ENCODE measurements at regions not wholly inside any gene's neighbourhood (a gene's known extent, or its start where the extent isn't known, plus 50 kb on each side); places are given as distances from the start of the nearest gene placed in this dataset.
A peak's percentile ranks its signal among the peaks of the same experiment; 100 is the strongest.

DNA sequence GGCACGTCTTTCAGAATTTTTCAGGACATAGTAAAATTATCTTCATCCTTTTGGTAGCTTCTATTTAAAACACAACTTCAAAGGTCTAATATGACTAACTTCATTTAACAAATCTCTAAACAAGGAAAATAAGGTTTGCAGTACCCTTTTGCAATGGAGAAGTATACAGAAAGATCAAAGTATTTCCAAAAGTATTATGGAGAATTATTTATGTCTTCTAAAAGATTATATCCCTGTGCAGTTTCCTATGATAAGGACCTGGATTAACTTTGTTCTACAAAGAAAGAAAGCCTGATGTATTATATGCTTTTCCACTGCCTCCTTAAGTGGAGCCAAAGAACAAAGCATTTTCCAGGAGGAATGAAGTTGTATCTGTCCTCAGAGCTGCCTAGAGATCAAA lies 353.0 kb upstream of the RUNX1 start:
- Histone ChIP-seq H3K4me3 (no peak overlapping the region), H4K20me1 (no peaks in the 10 kb centered on the region), H3K9ac (no peak overlapping the region), H3K27me3 (no peaks in the 10 kb centered on the region), H3K4me2 (no peak overlapping the region), H3K27ac (no peak overlapping the region), H3K36me3 (no peaks in the 10 kb centered on the region), H3K4me1 (peaks cover 22% of the 10 kb centered on the region), H3K9me3 (no peaks in the 10 kb centered on the region)
- TF ChIP-seq Cebpa-rat (IDR thresholded peaks at IDR 0.05), result no peak

- Histone ChIP-seq H3K9me3 (no peaks in the 10 kb centered on the region), H3K4me1 (peaks cover 22% of the 10 kb centered on the region), H3K36me3 (no peaks in the 10 kb centered on the region), H3K4me3 (no peak overlapping the region), H3K27ac (no peak overlapping the region), H3K4me2 (no peak overlapping the region), H3K9ac (no peak overlapping the region), H3K27me3 (no peaks in the 10 kb centered on the region), H4K20me1 (no peaks in the 10 kb centered on the region)
- no peak for TF ChIP-seq Cebpa-rat (IDR thresholded peaks at IDR 0.05)
Measured at GRCh38 chr21:35401476-35401875, 352.4 kb upstream of the RUNX1 start.

- Histone ChIP-seq H3K9ac (no peak overlapping the region), H3K9me3 (no peaks in the 10 kb centered on the region), H3K36me3 (no peaks in the 10 kb centered on the region), H3K4me2 (peak overlapping the region; percentile 73), H4K20me1 (no peaks in the 10 kb centered on the region), H3K4me3 (peak overlapping the region; percentile 38; the same call in 1 of the 2 replicates), H3K4me1 (peaks cover 22% of the 10 kb centered on the region), H3K27ac (no peak overlapping the region), H3K27me3 (no peaks in the 10 kb centered on the region)
- TF ChIP-seq Cebpa-rat (IDR thresholded peaks at IDR 0.05), result no peak
Measured at GRCh38 chr21:35400233-35400939, 351.3 kb upstream of the RUNX1 start.

DNA sequence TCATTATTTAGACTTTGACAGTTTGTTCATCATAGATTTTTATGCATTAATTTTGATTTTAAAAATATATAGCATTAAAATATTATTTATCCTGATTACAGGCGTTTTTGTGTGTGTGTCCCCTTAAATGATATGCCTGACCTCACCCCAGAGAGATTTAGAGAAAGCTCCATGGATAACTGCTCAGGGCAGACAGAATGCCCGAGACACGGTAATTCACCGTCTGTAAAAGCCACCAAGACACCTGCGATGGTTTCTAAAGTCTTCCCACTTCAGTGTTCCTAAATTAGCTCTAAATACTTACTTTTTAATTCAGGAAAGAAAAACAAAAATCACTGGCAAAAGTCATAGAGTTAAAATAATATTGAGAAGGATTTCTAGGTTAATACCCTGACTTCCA lies 350.6 kb upstream of the RUNX1 start:
- Histone ChIP-seq H3K27me3 (no peaks in the 10 kb centered on the region), H3K4me2 (peak overlapping the region; percentile 73), H3K36me3 (no peaks in the 10 kb centered on the region), H3K9me3 (no peaks in the 10 kb centered on the region), H3K9ac (0 out of 2 replicates have a peak overlapping the region, but pooled peaks have one; percentile 20), H3K4me3 (peak overlapping the region; percentile 38; the same call in 1 of the 2 replicates), H4K20me1 (no peaks in the 10 kb centered on the region), H3K4me1 (peaks cover 22% of the 10 kb centered on the region), H3K27ac (no peak overlapping the region)
- no peak for TF ChIP-seq Cebpa-rat (IDR thresholded peaks at IDR 0.05)

DNA sequence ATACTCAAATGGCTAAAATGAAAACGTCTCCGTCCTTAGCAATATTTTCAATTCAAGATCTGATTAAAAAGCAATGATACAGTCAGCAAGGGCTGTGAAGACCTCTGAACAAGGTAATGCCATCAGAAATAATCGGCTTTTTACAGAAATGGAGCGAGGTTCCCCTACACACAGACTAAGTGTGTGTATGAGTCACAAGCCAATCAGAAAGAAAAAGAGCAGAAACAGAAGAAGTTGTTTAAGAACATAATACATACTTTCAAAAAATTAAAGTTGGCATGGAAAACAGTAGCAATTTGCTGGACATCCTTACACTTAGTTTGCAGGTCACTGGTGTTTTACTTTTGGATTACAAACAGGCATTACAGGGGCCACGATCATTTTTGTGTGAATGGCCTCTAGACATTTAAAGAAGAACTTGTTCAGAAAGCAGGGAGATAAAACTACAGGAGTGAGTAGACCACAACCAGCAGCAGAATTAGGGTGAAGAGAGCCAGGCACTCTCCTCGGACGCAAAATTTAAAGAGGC lies 350.0 kb upstream of the RUNX1 start:
- Histone ChIP-seq H3K27ac (no peak overlapping the region), H4K20me1 (no peaks in the 10 kb centered on the region), H3K27me3 (no peaks in the 10 kb centered on the region), H3K9ac (no peak overlapping the region), H3K9me3 (no peaks in the 10 kb centered on the region), H3K4me3 (no peak overlapping the region), H3K36me3 (no peaks in the 10 kb centered on the region), H3K4me2 (peak overlapping the region; percentile 73), H3K4me1 (peaks cover 22% of the 10 kb centered on the region)
- TF ChIP-seq Cebpa-rat (IDR thresholded peaks at IDR 0.05), result no peak

GRCh38 chr21:35398346-35398982 lies 349.4 kb upstream of the RUNX1 start:
- peak overlapping the region; percentile 73 for H3K4me2 ChIP-seq

DNA sequence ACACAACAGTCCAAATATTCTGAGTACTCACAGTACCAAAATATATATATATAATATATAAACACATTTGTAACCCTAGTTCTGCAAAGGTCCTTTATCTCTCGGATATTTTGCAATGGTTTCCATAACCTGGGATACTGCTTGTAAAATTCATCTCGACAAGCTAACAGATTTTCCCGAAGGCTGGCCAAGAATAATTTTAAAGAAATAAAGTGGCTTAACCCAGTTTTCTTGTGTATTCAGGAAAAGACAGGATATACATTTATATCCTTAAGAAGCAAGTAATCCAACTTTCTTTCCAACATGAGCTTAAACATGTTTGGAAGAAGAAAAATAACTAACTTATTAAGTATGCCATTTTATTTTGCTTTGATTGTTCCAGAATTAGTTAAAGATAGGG lies 348.7 kb upstream of the RUNX1 start:
- no peak overlapping the region for H3K4me2 ChIP-seq
- H3K27ac ChIP-seq, result no peak overlapping the region
- H3K9me3 ChIP-seq, result no peaks in the 10 kb centered on the region
- TF ChIP-seq Cebpa-rat (IDR thresholded peaks at IDR 0.05), result no peak
- H4K20me1 ChIP-seq, result no peaks in the 10 kb centered on the region
- no peak overlapping the region for H3K9ac ChIP-seq
- no peak overlapping the region for H3K4me3 ChIP-seq
- H3K27me3 ChIP-seq, result no peaks in the 10 kb centered on the region
- H3K36me3 ChIP-seq, result no peaks in the 10 kb centered on the region
- peaks cover 23% of the 10 kb centered on the region for H3K4me1 ChIP-seq

More at GRCh38 chr21:35398346-35398982, 349.4 kb upstream of the RUNX1 start:
- H4K20me1 ChIP-seq, result no peaks in the 10 kb centered on the region
- H3K9ac ChIP-seq, result no peak overlapping the region
- TF ChIP-seq Cebpa-rat (IDR thresholded peaks at IDR 0.05), result no peak
- H3K4me3 ChIP-seq, result no peak overlapping the region
- H3K36me3 ChIP-seq, result no peaks in the 10 kb centered on the region
- no peak overlapping the region for H3K27ac ChIP-seq
- peaks cover 22% of the 10 kb centered on the region for H3K4me1 ChIP-seq
- no peaks in the 10 kb centered on the region for H3K27me3 ChIP-seq
- no peaks in the 10 kb centered on the region for H3K9me3 ChIP-seq

- TF ChIP-seq Cebpa-rat (IDR thresholded peaks at IDR 0.05), result no peak
- no peak overlapping the region for H3K27ac ChIP-seq
- H3K4me1 ChIP-seq, result peaks cover 35% of the 10 kb centered on the region
Measured at GRCh38 chr21:35396655-35397054, 347.6 kb upstream of the RUNX1 start.

GRCh38 chr21:35395728-35396127 lies 346.6 kb upstream of the RUNX1 start:
- no peaks in the 10 kb centered on the region for H3K36me3 ChIP-seq
- H3K9me3 ChIP-seq, result no peaks in the 10 kb centered on the region
- no peak overlapping the region for H3K9ac ChIP-seq
- no peak overlapping the region for H3K27ac ChIP-seq
- H3K27me3 ChIP-seq, result no peaks in the 10 kb centered on the region
- no peak overlapping the region for H3K4me2 ChIP-seq
- H3K4me3 ChIP-seq, result no peak overlapping the region
- no peaks in the 10 kb centered on the region for H4K20me1 ChIP-seq
- H3K4me1 ChIP-seq, result peaks cover 35% of the 10 kb centered on the region
- no peak for TF ChIP-seq Cebpa-rat (IDR thresholded peaks at IDR 0.05)

More at GRCh38 chr21:35396655-35397054, 347.6 kb upstream of the RUNX1 start:
- Histone ChIP-seq H3K27me3 (no peaks in the 10 kb centered on the region), H4K20me1 (no peaks in the 10 kb centered on the region), H3K4me3 (no peak overlapping the region), H3K36me3 (no peaks in the 10 kb centered on the region), H3K9ac (no peak overlapping the region), H3K4me2 (no peak overlapping the region), H3K9me3 (no peaks in the 10 kb centered on the region)
